Activated CD8-positive, alpha-beta memory T cell treated with anti-CD3 and anti-CD28 coated beads, Interleukin-2, amount 10 ng/mL, durations not matched to agents 7 days and 5 days (primary cell): ENCODE measurements at regions not wholly inside any gene's neighbourhood (a gene's known extent, or its start where the extent isn't known, plus 50 kb on each side); places are given as distances from the start of the nearest gene placed in this dataset.
A peak's percentile ranks its signal among the peaks of the same experiment; 100 is the strongest.

Source experiments
- ATAC-seq: fragments of 150-1000 bp; cut with Tn5 transposase; one replicate; pipeline ENCODE4 v1.10.0; 2021; ENCODE audit warnings: moderate library complexity
- CTCF ChIA-PET: fragments of 350-600 bp; sonication (Branson Sonifier 250); formaldehyde crosslinking; loops from one replicate; lab custom pipeline; 2021; ENCODE audit warnings: antibody characterized with exemption; lab: Charles Lee
- DNase-seq: peaks from one replicate; pipeline ENCODE4 v3.0.0-alpha.2; 2020
- H3K27ac Mint-ChIP-seq: one replicate; pipeline ENCODE4 v1.8.0; 2021; ENCODE audit warnings: mild to moderate bottlenecking, mixed read lengths
- H3K27me3 Mint-ChIP-seq: one replicate; pipeline ENCODE4 v1.8.0; 2021; ENCODE audit warnings: mixed read lengths
- H3K36me3 Mint-ChIP-seq: one replicate; pipeline ENCODE4 v1.8.0; 2021; ENCODE audit warnings: mild to moderate bottlenecking, mixed read lengths
- H3K4me1 Mint-ChIP-seq: one replicate; pipeline ENCODE4 v1.8.0; 2021; ENCODE audit warnings: mixed read lengths
- H3K4me3 Mint-ChIP-seq: one replicate; pipeline ENCODE4 v1.8.0; 2021; ENCODE audit warnings: mild to moderate bottlenecking, moderate library complexity, mixed read lengths
- H3K9me3 Mint-ChIP-seq: one replicate; pipeline ENCODE4 v1.8.0; 2022; ENCODE audit warnings: low read depth, mixed read lengths

DNA sequence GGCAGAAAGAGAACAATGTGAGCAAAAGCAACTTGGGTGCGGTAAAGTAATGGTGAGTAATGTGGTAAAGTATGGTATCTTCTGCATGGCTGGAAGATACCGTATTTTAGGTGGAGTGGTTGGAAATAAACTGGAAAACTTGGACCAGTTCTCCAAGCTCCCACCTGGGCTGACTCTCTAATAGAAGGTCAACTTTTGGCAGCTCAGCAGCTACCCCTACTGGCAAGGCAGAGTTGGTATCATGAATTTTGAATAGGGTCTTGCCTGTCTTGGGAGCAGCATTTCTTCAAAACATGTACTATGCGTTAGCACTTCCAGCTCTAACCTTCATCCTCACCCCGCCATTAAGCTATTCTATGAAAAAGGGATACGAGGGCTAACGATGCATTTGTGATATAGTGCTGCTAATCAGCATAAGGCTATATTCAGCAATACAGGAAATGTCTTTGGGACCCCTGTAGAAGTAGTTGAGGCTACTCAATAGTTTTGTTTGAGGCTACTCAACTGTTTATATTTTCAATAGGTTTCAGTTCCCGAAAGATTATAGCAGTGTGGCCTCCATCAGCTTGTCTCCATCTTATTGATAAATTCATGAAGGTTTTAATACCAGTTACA lies 276.3 kb upstream of the FAR2 start:
- CTCF ChIA-PET = no interaction called here
- Mint-ChIP-seq H3K4me1 (no peaks in the 10 kb centered on the region), H3K4me3 (no peak overlapping the region), H3K36me3 (no peaks in the 10 kb centered on the region), H3K27me3 (no peaks in the 10 kb centered on the region), H3K27ac (no peak overlapping the region), H3K9me3 (no peaks in the 10 kb centered on the region)
- ATAC-seq (no peak), DNase-seq (peak; percentile 41)

DNA sequence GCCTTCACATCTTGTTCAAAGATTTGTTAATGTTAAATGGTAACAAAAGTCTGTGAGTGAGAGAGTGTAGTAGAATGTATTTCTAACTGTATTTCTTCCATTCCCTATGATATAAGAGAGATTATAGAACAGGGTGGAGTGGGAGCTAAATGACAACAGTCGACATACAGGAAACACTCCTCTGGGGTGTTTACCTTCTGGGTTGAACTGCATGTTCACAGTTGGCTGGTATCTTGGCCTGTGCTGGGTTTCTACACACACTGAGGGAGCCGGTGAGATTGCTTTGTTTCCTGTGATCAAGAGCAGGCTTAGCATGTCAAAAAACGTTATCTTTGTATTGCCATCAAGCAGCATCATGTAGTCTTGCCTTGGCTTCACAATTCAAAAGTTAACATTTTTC lies 274.3 kb upstream of the FAR2 start:
- no peaks in the 10 kb centered on the region for H3K4me1 Mint-ChIP-seq
- ATAC-seq (no peak), DNase-seq (no peak)
- H3K4me3 Mint-ChIP-seq = no peak overlapping the region
- no peak overlapping the region for H3K27ac Mint-ChIP-seq
- H3K9me3 Mint-ChIP-seq = no peaks in the 10 kb centered on the region
- H3K36me3 Mint-ChIP-seq = no peaks in the 10 kb centered on the region
- CTCF ChIA-PET = no interaction called here
- H3K27me3 Mint-ChIP-seq = no peaks in the 10 kb centered on the region

DNA sequence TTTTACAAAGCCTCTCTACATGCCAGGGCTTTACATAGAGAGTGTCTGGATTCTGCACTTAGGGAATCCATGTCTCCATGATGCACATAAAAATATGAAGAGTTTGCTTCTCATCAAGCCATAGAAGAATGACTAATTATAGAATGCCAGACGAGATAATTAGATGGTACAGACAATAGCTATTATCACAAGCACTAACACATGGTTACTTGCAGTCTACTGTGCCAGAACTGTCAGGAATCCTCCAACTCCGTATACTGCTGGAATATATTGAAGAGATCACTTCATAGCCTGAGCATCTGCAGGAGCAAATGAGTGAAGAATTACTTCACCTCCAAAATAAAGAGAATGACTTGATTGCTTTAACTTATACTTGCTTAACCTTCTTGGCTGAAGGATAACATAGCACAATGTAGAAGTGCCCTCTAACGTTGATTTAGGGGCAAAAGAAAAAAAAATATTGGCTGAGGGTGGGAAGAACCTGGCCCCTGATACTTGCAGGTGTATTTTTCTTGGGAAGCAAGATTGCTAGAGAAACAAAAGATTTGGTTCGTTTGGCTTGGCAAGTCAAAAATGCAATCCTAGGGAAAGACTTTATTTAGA lies 272.8 kb upstream of the FAR2 start:
- H3K36me3 Mint-ChIP-seq = no peaks in the 10 kb centered on the region
- CTCF ChIA-PET = no interaction called here

DNA sequence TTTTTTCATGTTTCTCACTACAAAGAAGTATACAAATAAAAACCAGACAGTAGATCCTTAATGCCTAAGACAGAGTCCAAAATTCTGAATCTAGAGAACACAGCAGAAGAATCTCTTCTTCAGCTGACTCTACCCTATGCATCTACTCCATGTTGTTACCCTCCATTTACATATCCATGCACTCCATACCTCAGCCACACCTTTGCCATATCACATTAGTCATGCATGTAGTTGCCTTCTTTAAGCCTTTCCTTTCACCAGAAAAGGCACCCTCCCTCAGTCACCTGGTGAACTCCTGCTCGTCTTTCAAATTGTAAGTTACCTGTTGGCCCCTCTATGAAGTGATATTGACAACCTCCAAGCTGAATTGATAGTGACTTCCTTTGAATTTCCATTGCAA lies 271.2 kb upstream of the FAR2 start:
- Mint-ChIP-seq H3K4me3 (no peak overlapping the region), H3K27ac (no peak overlapping the region), H3K27me3 (no peaks in the 10 kb centered on the region), H3K36me3 (no peaks in the 10 kb centered on the region), H3K4me1 (no peaks in the 10 kb centered on the region), H3K9me3 (no peaks in the 10 kb centered on the region)
- CTCF ChIA-PET = no interaction called here
- DNase-seq = no peak
- no peak for ATAC-seq

More for the DNA sequence above, 272.8 kb upstream of the FAR2 start:
- H3K27ac Mint-ChIP-seq = no peak overlapping the region
- ATAC-seq = no peak
- H3K4me3 Mint-ChIP-seq = no peak overlapping the region
- H3K9me3 Mint-ChIP-seq = no peaks in the 10 kb centered on the region
- no peaks in the 10 kb centered on the region for H3K27me3 Mint-ChIP-seq
- no peaks in the 10 kb centered on the region for H3K4me1 Mint-ChIP-seq
- no peak for DNase-seq

DNA sequence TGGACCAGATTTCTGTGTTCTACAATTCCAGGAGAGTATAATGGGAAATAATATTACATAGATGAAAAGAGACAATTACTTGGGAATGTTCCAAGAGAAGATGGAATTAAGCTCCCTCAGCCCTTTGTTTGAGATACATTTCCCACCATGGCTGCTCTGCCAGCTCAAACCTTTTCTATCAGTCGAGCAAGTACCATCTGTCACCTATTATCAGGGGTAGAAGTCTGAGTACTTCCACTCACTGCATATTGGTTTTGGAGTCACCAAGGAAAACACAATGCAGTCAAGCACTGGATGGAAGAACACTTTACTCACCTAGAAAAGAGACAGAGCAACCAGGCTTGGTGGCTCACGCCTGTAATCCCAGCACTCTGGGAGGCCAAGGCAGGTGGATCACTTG lies 270.4 kb upstream of the FAR2 start:
- H3K36me3 Mint-ChIP-seq = no peaks in the 10 kb centered on the region
- H3K27me3 Mint-ChIP-seq = no peaks in the 10 kb centered on the region
- no peak overlapping the region for H3K4me3 Mint-ChIP-seq
- H3K9me3 Mint-ChIP-seq = no peaks in the 10 kb centered on the region
- DNase-seq (no peak), ATAC-seq (no peak)
- no peak overlapping the region for H3K27ac Mint-ChIP-seq
- H3K4me1 Mint-ChIP-seq = no peaks in the 10 kb centered on the region
- CTCF ChIA-PET = no interaction called here

- DNase-seq (no peak), ATAC-seq (no peak)
- CTCF ChIA-PET = no interaction called here
- Mint-ChIP-seq H3K4me3 (no peak overlapping the region), H3K27ac (no peak overlapping the region), H3K4me1 (no peaks in the 10 kb centered on the region), H3K9me3 (no peaks in the 10 kb centered on the region), H3K27me3 (no peaks in the 10 kb centered on the region), H3K36me3 (no peaks in the 10 kb centered on the region)
These were observed 269.7 kb upstream of the FAR2 start for GRCh38 chr12:28879379-28879778.

DNA sequence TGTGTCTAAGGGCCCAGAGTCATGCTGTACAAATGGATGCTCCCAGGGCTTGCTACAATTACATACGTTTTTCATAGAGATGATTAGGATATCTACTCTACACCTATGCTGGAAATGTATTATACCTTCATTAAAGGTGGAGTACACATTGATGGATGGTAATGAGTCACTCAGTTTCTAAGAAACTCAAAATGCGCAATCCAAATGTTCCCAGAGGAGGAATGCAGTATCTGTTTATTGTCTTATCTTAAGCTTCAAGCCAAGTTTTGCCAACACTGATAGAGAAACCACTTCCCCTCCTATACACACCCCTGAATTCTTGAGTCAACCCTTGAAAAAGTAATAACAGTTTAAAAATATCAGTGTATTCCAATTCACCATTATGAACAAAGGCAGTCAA lies 266.6 kb upstream of the FAR2 start:
- Mint-ChIP-seq H3K27ac (no peak overlapping the region), H3K9me3 (no peaks in the 10 kb centered on the region), H3K4me3 (no peak overlapping the region), H3K27me3 (no peaks in the 10 kb centered on the region), H3K36me3 (no peaks in the 10 kb centered on the region), H3K4me1 (no peaks in the 10 kb centered on the region)
- CTCF ChIA-PET = no interaction called here
- ATAC-seq (no peak), DNase-seq (no peak)

GRCh38 chr12:28883406-28883997 lies 265.6 kb upstream of the FAR2 start:
- Mint-ChIP-seq H3K36me3 (no peaks in the 10 kb centered on the region), H3K4me3 (no peak overlapping the region), H3K27me3 (no peaks in the 10 kb centered on the region), H3K27ac (no peak overlapping the region), H3K4me1 (no peaks in the 10 kb centered on the region), H3K9me3 (no peaks in the 10 kb centered on the region)
- DNase-seq = no peak
- CTCF ChIA-PET = no interaction called here
- no peak for ATAC-seq

GRCh38 chr12:28884904-28885679 lies 264.0 kb upstream of the FAR2 start:
- Mint-ChIP-seq H3K4me1 (no peaks in the 10 kb centered on the region), H3K27ac (no peak overlapping the region), H3K36me3 (no peaks in the 10 kb centered on the region), H3K4me3 (no peak overlapping the region), H3K27me3 (no peaks in the 10 kb centered on the region), H3K9me3 (no peaks in the 10 kb centered on the region)
- DNase-seq (no peak), ATAC-seq (no peak)
- CTCF ChIA-PET = no interaction called here

- Mint-ChIP-seq H3K27ac (no peak overlapping the region), H3K36me3 (no peaks in the 10 kb centered on the region), H3K4me1 (no peaks in the 10 kb centered on the region), H3K4me3 (no peak overlapping the region), H3K9me3 (no peaks in the 10 kb centered on the region), H3K27me3 (no peaks in the 10 kb centered on the region)
- CTCF ChIA-PET = no interaction called here
- DNase-seq = no peak
- no peak for ATAC-seq
These were observed 263.1 kb upstream of the FAR2 start for GRCh38 chr12:28885928-28886327.

DNA sequence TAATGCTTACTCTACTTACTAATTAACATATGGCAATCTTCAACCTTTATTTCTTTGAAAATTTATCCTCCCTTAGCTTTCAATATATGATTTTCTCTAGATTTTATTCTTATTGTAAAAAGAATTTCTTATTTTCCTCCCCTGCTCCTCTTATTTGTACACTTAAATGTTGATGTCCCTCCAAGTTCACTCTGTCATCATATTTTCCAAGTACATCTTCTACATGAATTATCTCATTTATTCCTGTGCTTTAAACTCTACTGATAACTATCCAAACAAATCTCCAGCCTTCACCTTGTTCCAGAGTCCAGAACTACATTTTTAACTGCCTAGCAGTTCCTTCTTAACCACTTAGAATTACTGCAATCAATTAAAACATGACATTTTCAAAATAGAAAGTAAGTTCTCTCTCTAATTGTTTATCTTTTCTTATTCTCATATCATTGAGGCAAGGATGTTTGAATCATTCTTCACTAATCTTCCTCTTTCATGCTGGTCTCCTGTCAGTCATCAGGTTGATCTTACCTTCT lies 261.6 kb upstream of the FAR2 start:
- no peaks in the 10 kb centered on the region for H3K36me3 Mint-ChIP-seq

GRCh38 chr12:28890664-28891063 lies 258.4 kb upstream of the FAR2 start:
- DNase-seq = no peak
- H3K27ac Mint-ChIP-seq = no peak overlapping the region
- no peak for ATAC-seq
- H3K9me3 Mint-ChIP-seq = no peaks in the 10 kb centered on the region
- CTCF ChIA-PET = no interaction called here
- no peaks in the 10 kb centered on the region for H3K4me1 Mint-ChIP-seq
- no peak overlapping the region for H3K4me3 Mint-ChIP-seq
- no peaks in the 10 kb centered on the region for H3K36me3 Mint-ChIP-seq
- no peaks in the 10 kb centered on the region for H3K27me3 Mint-ChIP-seq

More for the DNA sequence above, 261.6 kb upstream of the FAR2 start:
- CTCF ChIA-PET = no interaction called here
- DNase-seq (no peak), ATAC-seq (no peak)
- H3K27ac Mint-ChIP-seq = no peak overlapping the region
- no peaks in the 10 kb centered on the region for H3K9me3 Mint-ChIP-seq
- H3K4me1 Mint-ChIP-seq = no peaks in the 10 kb centered on the region
- H3K4me3 Mint-ChIP-seq = no peak overlapping the region
- no peaks in the 10 kb centered on the region for H3K27me3 Mint-ChIP-seq

DNA sequence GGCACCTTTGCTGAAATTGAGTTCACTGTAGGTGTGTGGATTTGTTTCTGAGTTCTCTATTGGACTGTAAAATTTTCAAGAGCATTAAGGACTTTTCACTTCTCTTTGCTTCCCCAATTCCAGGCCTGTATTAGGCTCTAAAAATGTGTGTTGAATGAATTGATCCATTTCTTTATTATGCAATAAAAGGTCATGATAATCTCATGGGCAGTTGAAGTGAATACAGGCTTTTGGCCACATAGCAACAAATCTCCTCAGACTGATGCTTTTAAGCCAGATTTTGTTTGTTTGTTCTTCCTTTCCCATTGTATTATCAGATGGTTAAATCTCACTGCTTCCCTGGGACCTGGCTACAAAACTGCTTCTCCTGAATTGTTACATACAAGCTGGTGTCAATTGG lies 258.0 kb upstream of the FAR2 start:
- DNase-seq = no peak
- Mint-ChIP-seq H3K36me3 (no peaks in the 10 kb centered on the region), H3K27me3 (no peaks in the 10 kb centered on the region), H3K4me1 (no peaks in the 10 kb centered on the region), H3K4me3 (no peak overlapping the region), H3K27ac (no peak overlapping the region), H3K9me3 (no peaks in the 10 kb centered on the region)
- CTCF ChIA-PET = no interaction called here
- no peak for ATAC-seq

GRCh38 chr12:28893365-28893764 lies 255.7 kb upstream of the FAR2 start:
- DNase-seq (no peak), ATAC-seq (no peak)
- Mint-ChIP-seq H3K27me3 (no peaks in the 10 kb centered on the region), H3K27ac (no peak overlapping the region), H3K36me3 (no peaks in the 10 kb centered on the region), H3K4me1 (no peaks in the 10 kb centered on the region), H3K4me3 (no peak overlapping the region), H3K9me3 (no peaks in the 10 kb centered on the region)
- CTCF ChIA-PET = no interaction called here
